ENCODE measurements at regions not wholly inside any gene's neighbourhood (a gene's known extent, or its start where the extent isn't known, plus 50 kb on each side); places are given as distances from the start of the nearest gene placed in this dataset.

DNA sequence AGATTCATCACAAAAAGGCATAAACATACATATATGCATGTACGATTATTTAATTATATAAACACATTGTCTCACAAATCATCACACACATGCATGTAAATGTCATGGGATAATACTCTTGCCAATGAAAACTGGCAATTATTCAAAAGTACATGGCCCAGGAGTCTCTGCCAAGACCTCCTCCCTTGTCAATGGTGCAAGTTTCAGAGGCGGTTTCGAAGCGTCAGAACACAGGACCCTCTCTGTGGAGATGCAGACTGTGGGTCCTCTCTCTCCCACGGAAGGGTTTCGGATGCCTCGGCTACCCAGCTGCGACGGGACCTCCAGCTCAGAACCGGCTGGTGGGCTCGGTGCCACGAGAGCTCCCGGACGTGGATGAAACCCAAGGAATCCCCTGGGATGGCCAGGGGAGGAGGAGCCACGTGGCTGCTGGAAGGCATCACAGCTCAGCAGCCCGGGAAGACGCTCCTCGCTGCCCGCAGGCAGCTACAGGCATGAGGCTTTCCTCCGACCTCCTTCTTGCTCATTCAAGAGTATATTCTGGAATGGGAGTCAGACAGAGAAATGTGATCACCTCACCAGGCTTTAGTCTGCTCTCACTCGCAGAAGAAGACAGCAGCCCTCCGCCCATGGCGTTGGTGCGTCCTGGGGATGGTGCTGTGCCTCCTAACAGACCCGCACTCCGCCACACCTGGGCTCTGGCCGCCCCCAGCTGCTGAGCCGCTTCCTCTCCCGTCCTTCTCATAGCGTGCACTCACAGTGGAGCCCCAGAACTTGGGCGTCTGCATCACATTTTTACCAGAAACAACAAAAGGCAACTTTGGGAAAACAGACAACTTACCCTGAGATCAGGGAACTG is 308.8 kb downstream of the IRX2 start (continued):
- TF ChIP-seq, protein P1, sequence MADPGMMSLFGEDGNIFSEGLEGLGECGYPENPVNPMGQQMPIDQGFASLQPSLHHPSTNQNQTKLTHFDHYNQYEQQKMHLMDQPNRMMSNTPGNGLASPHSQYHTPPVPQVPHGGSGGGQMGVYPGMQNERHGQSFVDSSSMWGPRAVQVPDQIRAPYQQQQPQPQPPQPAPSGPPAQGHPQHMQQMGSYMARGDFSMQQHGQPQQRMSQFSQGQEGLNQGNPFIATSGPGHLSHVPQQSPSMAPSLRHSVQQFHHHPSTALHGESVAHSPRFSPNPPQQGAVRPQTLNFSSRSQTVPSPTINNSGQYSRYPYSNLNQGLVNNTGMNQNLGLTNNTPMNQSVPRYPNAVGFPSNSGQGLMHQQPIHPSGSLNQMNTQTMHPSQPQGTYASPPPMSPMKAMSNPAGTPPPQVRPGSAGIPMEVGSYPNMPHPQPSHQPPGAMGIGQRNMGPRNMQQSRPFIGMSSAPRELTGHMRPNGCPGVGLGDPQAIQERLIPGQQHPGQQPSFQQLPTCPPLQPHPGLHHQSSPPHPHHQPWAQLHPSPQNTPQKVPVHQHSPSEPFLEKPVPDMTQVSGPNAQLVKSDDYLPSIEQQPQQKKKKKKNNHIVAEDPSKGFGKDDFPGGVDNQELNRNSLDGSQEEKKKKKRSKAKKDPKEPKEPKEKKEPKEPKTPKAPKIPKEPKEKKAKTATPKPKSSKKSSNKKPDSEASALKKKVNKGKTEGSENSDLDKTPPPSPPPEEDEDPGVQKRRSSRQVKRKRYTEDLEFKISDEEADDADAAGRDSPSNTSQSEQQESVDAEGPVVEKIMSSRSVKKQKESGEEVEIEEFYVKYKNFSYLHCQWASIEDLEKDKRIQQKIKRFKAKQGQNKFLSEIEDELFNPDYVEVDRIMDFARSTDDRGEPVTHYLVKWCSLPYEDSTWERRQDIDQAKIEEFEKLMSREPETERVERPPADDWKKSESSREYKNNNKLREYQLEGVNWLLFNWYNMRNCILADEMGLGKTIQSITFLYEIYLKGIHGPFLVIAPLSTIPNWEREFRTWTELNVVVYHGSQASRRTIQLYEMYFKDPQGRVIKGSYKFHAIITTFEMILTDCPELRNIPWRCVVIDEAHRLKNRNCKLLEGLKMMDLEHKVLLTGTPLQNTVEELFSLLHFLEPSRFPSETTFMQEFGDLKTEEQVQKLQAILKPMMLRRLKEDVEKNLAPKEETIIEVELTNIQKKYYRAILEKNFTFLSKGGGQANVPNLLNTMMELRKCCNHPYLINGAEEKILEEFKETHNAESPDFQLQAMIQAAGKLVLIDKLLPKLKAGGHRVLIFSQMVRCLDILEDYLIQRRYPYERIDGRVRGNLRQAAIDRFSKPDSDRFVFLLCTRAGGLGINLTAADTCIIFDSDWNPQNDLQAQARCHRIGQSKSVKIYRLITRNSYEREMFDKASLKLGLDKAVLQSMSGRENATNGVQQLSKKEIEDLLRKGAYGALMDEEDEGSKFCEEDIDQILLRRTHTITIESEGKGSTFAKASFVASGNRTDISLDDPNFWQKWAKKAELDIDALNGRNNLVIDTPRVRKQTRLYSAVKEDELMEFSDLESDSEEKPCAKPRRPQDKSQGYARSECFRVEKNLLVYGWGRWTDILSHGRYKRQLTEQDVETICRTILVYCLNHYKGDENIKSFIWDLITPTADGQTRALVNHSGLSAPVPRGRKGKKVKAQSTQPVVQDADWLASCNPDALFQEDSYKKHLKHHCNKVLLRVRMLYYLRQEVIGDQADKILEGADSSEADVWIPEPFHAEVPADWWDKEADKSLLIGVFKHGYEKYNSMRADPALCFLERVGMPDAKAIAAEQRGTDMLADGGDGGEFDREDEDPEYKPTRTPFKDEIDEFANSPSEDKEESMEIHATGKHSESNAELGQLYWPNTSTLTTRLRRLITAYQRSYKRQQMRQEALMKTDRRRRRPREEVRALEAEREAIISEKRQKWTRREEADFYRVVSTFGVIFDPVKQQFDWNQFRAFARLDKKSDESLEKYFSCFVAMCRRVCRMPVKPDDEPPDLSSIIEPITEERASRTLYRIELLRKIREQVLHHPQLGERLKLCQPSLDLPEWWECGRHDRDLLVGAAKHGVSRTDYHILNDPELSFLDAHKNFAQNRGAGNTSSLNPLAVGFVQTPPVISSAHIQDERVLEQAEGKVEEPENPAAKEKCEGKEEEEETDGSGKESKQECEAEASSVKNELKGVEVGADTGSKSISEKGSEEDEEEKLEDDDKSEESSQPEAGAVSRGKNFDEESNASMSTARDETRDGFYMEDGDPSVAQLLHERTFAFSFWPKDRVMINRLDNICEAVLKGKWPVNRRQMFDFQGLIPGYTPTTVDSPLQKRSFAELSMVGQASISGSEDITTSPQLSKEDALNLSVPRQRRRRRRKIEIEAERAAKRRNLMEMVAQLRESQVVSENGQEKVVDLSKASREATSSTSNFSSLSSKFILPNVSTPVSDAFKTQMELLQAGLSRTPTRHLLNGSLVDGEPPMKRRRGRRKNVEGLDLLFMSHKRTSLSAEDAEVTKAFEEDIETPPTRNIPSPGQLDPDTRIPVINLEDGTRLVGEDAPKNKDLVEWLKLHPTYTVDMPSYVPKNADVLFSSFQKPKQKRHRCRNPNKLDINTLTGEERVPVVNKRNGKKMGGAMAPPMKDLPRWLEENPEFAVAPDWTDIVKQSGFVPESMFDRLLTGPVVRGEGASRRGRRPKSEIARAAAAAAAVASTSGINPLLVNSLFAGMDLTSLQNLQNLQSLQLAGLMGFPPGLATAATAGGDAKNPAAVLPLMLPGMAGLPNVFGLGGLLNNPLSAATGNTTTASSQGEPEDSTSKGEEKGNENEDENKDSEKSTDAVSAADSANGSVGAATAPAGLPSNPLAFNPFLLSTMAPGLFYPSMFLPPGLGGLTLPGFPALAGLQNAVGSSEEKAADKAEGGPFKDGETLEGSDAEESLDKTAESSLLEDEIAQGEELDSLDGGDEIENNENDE (IDR thresholded peaks at IDR 0.05; ENCODE audit: insufficient replicate concordance, low read length): no peak
- TF ChIP-seq RXRA (IDR thresholded peaks at IDR 0.05; ENCODE audit: insufficient read depth, low read depth, low read length): no peak
- TF ChIP-seq BRCA1 (IDR thresholded peaks at IDR 0.05; ENCODE audit: low read depth, low read length): no peak
- no peak for TF ChIP-seq CREB1 (IDR thresholded peaks at IDR 0.05)
- TF ChIP-seq EP300 (IDR thresholded peaks at IDR 0.05; ENCODE audit: borderline replicate concordance in 1 of 2, low read depth in 2 of 2, low read length in 2 of 2): no peak
- TF ChIP-seq PHF8 (conservative IDR thresholded peaks at IDR 0.05; ENCODE audit: low read depth, low read length): no peak
- TF ChIP-seq TEAD4 (IDR thresholded peaks at IDR 0.05; ENCODE audit: low read depth, low read length): no peak
- TF ChIP-seq NRF1 (IDR thresholded peaks at IDR 0.05; ENCODE audit: low read depth, low read length): no peak

All from H1 (cell line).